ENCODE measurements at regions not wholly inside any gene's neighbourhood (a gene's known extent, or its start where the extent isn't known, plus 50 kb on each side); places are given as distances from the start of the nearest gene placed in this dataset.

DNA sequence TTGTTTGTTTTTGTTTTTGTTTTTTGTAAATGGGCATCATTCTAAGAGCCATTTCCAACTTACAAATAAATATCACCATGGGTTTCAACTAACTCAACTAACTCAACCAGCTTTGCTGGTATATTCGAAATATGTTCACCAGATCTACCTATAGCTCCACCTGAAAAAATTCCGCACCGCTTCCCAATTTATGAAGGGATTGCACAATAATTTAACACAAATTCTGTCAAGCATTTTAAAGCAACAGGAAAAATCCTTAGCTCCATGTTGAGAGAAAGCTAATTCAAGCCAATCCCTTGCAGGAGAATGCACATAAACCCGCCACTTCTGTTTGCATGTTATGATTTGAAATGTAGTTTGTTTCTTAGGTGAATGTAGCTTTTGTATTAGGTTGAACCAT, 417.8 kb downstream of the EFNB2 start:
- H3K36me3 ChIP-seq (ENCODE audit: insufficient read depth, low read length), result no peaks in the 10 kb centered on the region
- DNase-seq (ENCODE audit: insufficient read length, low spot score, missing footprints), result no peak
- no peaks in the 10 kb centered on the region for H3K79me2 ChIP-seq (ENCODE audit: insufficient read depth, low read length)
- no peak overlapping the region for H3K27ac ChIP-seq (ENCODE audit: low read depth, low read length)
- H3K9me3 ChIP-seq (ENCODE audit: low read depth, low read length), result no peaks in the 10 kb centered on the region
- H4K20me1 ChIP-seq (ENCODE audit: insufficient read depth, low read length), result no peaks in the 10 kb centered on the region
- TF ChIP-seq, protein P1, sequence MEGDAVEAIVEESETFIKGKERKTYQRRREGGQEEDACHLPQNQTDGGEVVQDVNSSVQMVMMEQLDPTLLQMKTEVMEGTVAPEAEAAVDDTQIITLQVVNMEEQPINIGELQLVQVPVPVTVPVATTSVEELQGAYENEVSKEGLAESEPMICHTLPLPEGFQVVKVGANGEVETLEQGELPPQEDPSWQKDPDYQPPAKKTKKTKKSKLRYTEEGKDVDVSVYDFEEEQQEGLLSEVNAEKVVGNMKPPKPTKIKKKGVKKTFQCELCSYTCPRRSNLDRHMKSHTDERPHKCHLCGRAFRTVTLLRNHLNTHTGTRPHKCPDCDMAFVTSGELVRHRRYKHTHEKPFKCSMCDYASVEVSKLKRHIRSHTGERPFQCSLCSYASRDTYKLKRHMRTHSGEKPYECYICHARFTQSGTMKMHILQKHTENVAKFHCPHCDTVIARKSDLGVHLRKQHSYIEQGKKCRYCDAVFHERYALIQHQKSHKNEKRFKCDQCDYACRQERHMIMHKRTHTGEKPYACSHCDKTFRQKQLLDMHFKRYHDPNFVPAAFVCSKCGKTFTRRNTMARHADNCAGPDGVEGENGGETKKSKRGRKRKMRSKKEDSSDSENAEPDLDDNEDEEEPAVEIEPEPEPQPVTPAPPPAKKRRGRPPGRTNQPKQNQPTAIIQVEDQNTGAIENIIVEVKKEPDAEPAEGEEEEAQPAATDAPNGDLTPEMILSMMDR (IDR thresholded peaks at IDR 0.05; ENCODE audit: extremely low read depth, low read depth, low read length), result no peak
- H3K27me3 ChIP-seq (ENCODE audit: insufficient read depth, low read length), result no peaks in the 10 kb centered on the region
- H3K4me2 ChIP-seq (ENCODE audit: insufficient read depth, low read length), result peak overlapping the region; percentile 60
- peaks cover 38% of the 10 kb centered on the region for H3K4me1 ChIP-seq (ENCODE audit: insufficient read depth, low read length)
- H2AFZ ChIP-seq (ENCODE audit: low read length), result no peak overlapping the region
- H3K4me3 ChIP-seq (ENCODE audit: insufficient read depth, low read length), result no peak overlapping the region

DNA sequence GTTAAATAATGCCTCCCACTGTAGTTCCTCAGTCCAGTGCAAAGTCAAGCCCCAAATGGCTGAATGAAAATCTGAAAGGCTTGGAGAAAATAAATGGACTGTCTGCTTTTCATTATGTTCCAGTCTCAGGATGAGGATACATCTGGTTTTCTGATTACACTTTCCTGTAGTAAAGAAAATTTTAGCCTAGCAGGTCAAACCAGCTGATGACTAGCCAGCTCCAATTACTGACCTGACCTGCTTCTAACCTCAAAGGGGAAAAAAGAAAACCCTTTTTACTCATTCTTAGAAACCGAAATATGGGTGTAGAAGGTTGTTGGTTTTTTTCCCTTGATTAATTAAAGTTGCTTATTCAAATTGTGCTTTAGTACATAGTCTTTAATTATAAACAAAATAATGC, 418.4 kb downstream of the EFNB2 start:
- peak overlapping the region; percentile 25 for H2AFZ ChIP-seq (ENCODE audit: low read length)
- peaks cover 38% of the 10 kb centered on the region for H3K4me1 ChIP-seq (ENCODE audit: insufficient read depth, low read length)
- TF ChIP-seq, protein P1 (IDR thresholded peaks at IDR 0.05; ENCODE audit: extremely low read depth, low read depth, low read length), result no peak
- H3K4me3 ChIP-seq (ENCODE audit: insufficient read depth, low read length), result no peak overlapping the region
- no peaks in the 10 kb centered on the region for H3K9me3 ChIP-seq (ENCODE audit: low read depth, low read length)
- H3K4me2 ChIP-seq (ENCODE audit: insufficient read depth, low read length), result peak overlapping the region; percentile 15
- H4K20me1 ChIP-seq (ENCODE audit: insufficient read depth, low read length), result no peaks in the 10 kb centered on the region
- no peak overlapping the region for H3K27ac ChIP-seq (ENCODE audit: low read depth, low read length)
- no peak for DNase-seq (ENCODE audit: insufficient read length, low spot score, missing footprints)
- no peaks in the 10 kb centered on the region for H3K79me2 ChIP-seq (ENCODE audit: insufficient read depth, low read length)
- H3K36me3 ChIP-seq (ENCODE audit: insufficient read depth, low read length), result no peaks in the 10 kb centered on the region
- no peaks in the 10 kb centered on the region for H3K27me3 ChIP-seq (ENCODE audit: insufficient read depth, low read length)

DNA sequence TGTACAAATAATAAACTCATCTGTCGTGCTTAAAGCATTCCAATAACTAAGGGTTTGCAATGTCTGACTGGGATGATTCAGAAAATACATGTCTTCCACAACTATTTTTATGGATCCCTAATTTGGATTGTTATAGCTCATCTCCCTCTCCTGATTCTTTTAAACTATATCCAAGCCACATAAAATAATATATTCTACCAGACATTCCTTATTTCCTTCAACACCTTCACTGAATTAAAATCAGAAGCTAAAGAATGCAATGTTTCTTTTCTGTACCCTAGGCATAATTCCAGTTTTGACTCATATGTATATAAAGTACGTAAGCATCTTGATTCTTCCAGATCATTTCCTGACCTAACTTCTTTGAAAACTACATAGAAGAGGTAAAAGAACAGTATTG, 420.4 kb downstream of the EFNB2 start:
- Histone ChIP-seq H3K79me2 (ENCODE audit: insufficient read depth, low read length) (no peaks in the 10 kb centered on the region), H2AFZ (ENCODE audit: low read length) (no peak overlapping the region), H3K27me3 (ENCODE audit: insufficient read depth, low read length) (no peaks in the 10 kb centered on the region), H3K36me3 (ENCODE audit: insufficient read depth, low read length) (no peaks in the 10 kb centered on the region), H3K9me3 (ENCODE audit: low read depth, low read length) (no peaks in the 10 kb centered on the region), H3K4me1 (ENCODE audit: insufficient read depth, low read length) (peaks cover 52% of the 10 kb centered on the region), H3K4me3 (ENCODE audit: insufficient read depth, low read length) (no peak overlapping the region), H4K20me1 (ENCODE audit: insufficient read depth, low read length) (no peaks in the 10 kb centered on the region), H3K27ac (ENCODE audit: low read depth, low read length) (peak overlapping the region; percentile 1), H3K4me2 (ENCODE audit: insufficient read depth, low read length) (peak overlapping the region; percentile 4)
- DNase-seq (ENCODE audit: insufficient read length, low spot score, missing footprints), result no peak
- TF ChIP-seq, protein P1 (IDR thresholded peaks at IDR 0.05; ENCODE audit: extremely low read depth, low read depth, low read length), result no peak

DNA sequence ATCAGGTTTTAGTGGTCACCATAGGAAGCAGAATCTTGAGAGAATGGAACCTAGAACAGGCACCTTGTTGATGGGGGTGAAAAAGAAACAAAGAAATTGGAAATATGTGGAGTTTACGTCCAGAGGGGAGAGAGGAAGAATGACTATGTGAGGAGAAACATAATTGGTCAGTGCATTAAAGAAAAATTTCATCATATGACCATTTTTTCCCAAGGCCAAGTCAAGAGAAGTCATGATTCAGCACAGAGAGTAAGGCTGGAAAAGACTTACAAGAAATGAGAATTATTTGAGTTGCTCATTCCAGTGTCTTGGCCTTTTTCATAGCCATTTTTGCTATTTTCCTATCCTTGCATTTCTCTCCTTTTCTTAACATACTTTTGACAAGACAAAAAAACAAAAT, 421.7 kb downstream of the EFNB2 start:
- H4K20me1 ChIP-seq (ENCODE audit: insufficient read depth, low read length), result no peaks in the 10 kb centered on the region
- no peaks in the 10 kb centered on the region for H3K79me2 ChIP-seq (ENCODE audit: insufficient read depth, low read length)
- H3K27me3 ChIP-seq (ENCODE audit: insufficient read depth, low read length), result no peaks in the 10 kb centered on the region
- H2AFZ ChIP-seq (ENCODE audit: low read length), result peak overlapping the region; percentile 14
- H3K4me3 ChIP-seq (ENCODE audit: insufficient read depth, low read length), result no peak overlapping the region
- H3K36me3 ChIP-seq (ENCODE audit: insufficient read depth, low read length), result no peaks in the 10 kb centered on the region
- peaks cover 58% of the 10 kb centered on the region for H3K4me1 ChIP-seq (ENCODE audit: insufficient read depth, low read length)
- no peak overlapping the region for H3K27ac ChIP-seq (ENCODE audit: low read depth, low read length)
- TF ChIP-seq, protein P1 (IDR thresholded peaks at IDR 0.05; ENCODE audit: extremely low read depth, low read depth, low read length), result no peak
- H3K9me3 ChIP-seq (ENCODE audit: low read depth, low read length), result no peaks in the 10 kb centered on the region
- DNase-seq (ENCODE audit: insufficient read length, low spot score, missing footprints), result no peak
- H3K4me2 ChIP-seq (ENCODE audit: insufficient read depth, low read length), result no peak overlapping the region

Measured in osteoblast (primary cell).